ENCODE measurements at regions not wholly inside any gene's neighbourhood (a gene's known extent, or its start where the extent isn't known, plus 50 kb on each side); places are given as distances from the start of the nearest gene placed in this dataset.

- TF ChIP-seq CTCF (conservative IDR thresholded peaks at IDR 0.05; ENCODE audit: low read depth, low read length): peak; percentile 32
These were observed 208.4 kb upstream of the NANOGP8 start (continued) for GRCh38 chr15:35293353-35294130.

GRCh38 chr15:35290301-35290721, 205.2 kb upstream of the NANOGP8 start:
- in situ Hi-C loops (cut with MboI; ENCODE audit: low sequenced_read_pairs): loop anchor here (5.0 to 25.0 kb wide), 2 partner anchors 157 to 1847 kb away; no protein-coding TSS in a partner anchor
- no peak overlapping the region for H3K27ac ChIP-seq (ENCODE audit: insufficient read depth, low read length)
- H4K20me1 ChIP-seq (ENCODE audit: insufficient read depth, low read length): no peaks in the 10 kb centered on the region; the same call in 1 of the 2 replicates
- H4K5ac ChIP-seq (ENCODE audit: low read depth, low read length): no peak overlapping the region
- 0 out of 2 replicates have a peak overlapping the region, but pooled peaks have one; percentile 0 for H3K14ac ChIP-seq (replicated peaks; ENCODE audit: low read depth, low read length)
- CTCF ChIA-PET: interaction anchor here (8.6 kb wide), 1 partner anchor 153 kb away, joined by 70 read pairs; no protein-coding TSS in a partner anchor
- no peak overlapping the region for H3K56ac ChIP-seq (ENCODE audit: extremely low read depth, insufficient read depth, low read length)
- no peak overlapping the region for H3K23ac ChIP-seq (ENCODE audit: low read depth, low read length)
- intact Hi-C loops (cut with micrococcal nuclease): loop anchor here (10.0 kb wide), 1 partner anchor 666 kb away; no protein-coding TSS in a partner anchor
- POLR2A ChIA-PET (ENCODE audit: unreplicated experiment): no interaction called here
- peaks cover 3% of the 10 kb centered on the region; the same call in 1 of the 2 replicates for H3K9me3 ChIP-seq (ENCODE audit: control insufficient read depth, insufficient read depth, low read length)
- peak overlapping the region; percentile 52; the same call in 1 of the 2 replicates for H2BK120ac ChIP-seq (ENCODE audit: low read depth, low read length)
- H3K9ac ChIP-seq (ENCODE audit: low read depth, low read length): no peak overlapping the region
- no peaks in the 10 kb centered on the region for H3K27me3 ChIP-seq (ENCODE audit: control insufficient read depth, insufficient read depth, low read length)
- H2BK5ac ChIP-seq (ENCODE audit: low read depth, low read length, poor library complexity, severe bottlenecking): no peak overlapping the region
- no peak overlapping the region for H2AFZ ChIP-seq (replicated peaks; ENCODE audit: low read length, poor library complexity)
- H3K79me1 ChIP-seq (ENCODE audit: low read depth in 1 of 2, low read length in 2 of 2): no peaks in the 10 kb centered on the region
- H4K8ac ChIP-seq (ENCODE audit: low read depth in 2 of 2, low read length in 2 of 2): peak overlapping the region in 1 of 2 experiments; percentile 35; a peak in 1 of 4 replicates
- H2BK15ac ChIP-seq (ENCODE audit: low read depth, low read length): peak overlapping the region; percentile 73; the same call in 2 of the 3 replicates
- BruUV-seq (replicated peaks): no TSS peak
- H3K4ac ChIP-seq (ENCODE audit: low read depth, low read length): 0 out of 2 replicates have a peak overlapping the region, but pooled peaks have one; percentile 8
- H3K9me1 ChIP-seq (ENCODE audit: insufficient read depth, low read length): 0 out of 2 replicates have a peak, but pooled peaks cover 4% of the 10 kb centered on the region
- dilution Hi-C loops (cut with HindIII; ENCODE audit: low sequenced_read_pairs, unreplicated experiment): no loop called here
- H4K91ac ChIP-seq (ENCODE audit: insufficient read depth, low read depth, low read length): peak overlapping the region; percentile 31
- H3K18ac ChIP-seq (ENCODE audit: low read depth, low read length): peak overlapping the region; percentile 59; the same call in 1 of the 2 replicates
- no peak overlapping the region for H2AK9ac ChIP-seq (replicated peaks; ENCODE audit: low read depth, low read length, poor library complexity)
- no peak overlapping the region for H3K4me2 ChIP-seq (ENCODE audit: low read depth, low read length)
- 86% methylated on average over 1 of the region's 5 CpGs; no CpG with 5 or more reads in 1 of the 2 experiments for WGBS, 2 experiments (ENCODE audit: extremely low coverage in 2 of 2, insufficient read length in 1 of 2)
- H2BK20ac ChIP-seq (ENCODE audit: low read depth, low read length): peak overlapping the region; percentile 14; the same call in 1 of the 2 replicates
- TF ChIP-seq MAFK (IDR thresholded peaks at IDR 0.05; ENCODE audit: low read depth, low read length) (no peak), NFE2L2 (IDR thresholded peaks at IDR 0.05; ENCODE audit: low read depth, low read length) (no peak), RAD21 (IDR thresholded peaks at IDR 0.05; ENCODE audit: low read length) (no peak), MAZ (IDR thresholded peaks at IDR 0.05; ENCODE audit: borderline replicate concordance, low read depth, low read length) (no peak)
- no peaks in the 10 kb centered on the region for H3K36me3 ChIP-seq (ENCODE audit: control insufficient read depth, insufficient read depth, low read length)
- DNase-seq (no peak), ATAC-seq (ENCODE audit: low read depth) (no peak)
- peak overlapping the region; percentile 70; the same call in 1 of the 2 replicates for H2AK5ac ChIP-seq (ENCODE audit: low read depth, low read length)
- no peak overlapping the region for H3K4me3 ChIP-seq (ENCODE audit: insufficient read depth, low read depth, low read length)
- peaks cover 6% of the 10 kb centered on the region for H3K4me1 ChIP-seq (ENCODE audit: control insufficient read depth, insufficient read depth, low read length)
